ENCODE measurements at regions not wholly inside any gene's neighbourhood (a gene's known extent, or its start where the extent isn't known, plus 50 kb on each side); places are given as distances from the start of the nearest gene placed in this dataset.
"Not testable (repeated sequence)": the region's sequence is repeated elsewhere in the genome, so short reads cannot be mapped to it uniquely, and the experiment has no call there.

DNA sequence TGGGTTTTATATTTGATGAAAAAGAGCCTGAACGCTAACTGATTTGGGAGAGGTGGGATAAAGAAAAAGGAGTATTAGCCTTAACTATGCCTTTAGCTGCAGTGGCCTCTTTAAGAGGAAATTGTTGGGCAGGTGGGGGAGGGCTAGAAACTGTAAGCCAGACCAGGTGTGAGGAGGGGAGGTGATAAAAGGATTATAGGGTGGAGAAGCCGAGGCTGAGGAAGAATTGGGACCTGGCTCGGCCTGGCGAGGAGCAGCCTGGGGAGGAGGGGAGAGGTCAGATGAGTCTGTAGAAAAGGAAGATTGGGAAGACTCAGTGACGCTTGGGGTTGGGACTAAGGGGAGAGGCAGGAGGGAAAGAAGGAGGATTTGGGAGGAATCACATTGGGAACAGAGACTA is 52.6 kb upstream of the SERPINE2 start:
- TF ChIP-seq, protein P1, sequence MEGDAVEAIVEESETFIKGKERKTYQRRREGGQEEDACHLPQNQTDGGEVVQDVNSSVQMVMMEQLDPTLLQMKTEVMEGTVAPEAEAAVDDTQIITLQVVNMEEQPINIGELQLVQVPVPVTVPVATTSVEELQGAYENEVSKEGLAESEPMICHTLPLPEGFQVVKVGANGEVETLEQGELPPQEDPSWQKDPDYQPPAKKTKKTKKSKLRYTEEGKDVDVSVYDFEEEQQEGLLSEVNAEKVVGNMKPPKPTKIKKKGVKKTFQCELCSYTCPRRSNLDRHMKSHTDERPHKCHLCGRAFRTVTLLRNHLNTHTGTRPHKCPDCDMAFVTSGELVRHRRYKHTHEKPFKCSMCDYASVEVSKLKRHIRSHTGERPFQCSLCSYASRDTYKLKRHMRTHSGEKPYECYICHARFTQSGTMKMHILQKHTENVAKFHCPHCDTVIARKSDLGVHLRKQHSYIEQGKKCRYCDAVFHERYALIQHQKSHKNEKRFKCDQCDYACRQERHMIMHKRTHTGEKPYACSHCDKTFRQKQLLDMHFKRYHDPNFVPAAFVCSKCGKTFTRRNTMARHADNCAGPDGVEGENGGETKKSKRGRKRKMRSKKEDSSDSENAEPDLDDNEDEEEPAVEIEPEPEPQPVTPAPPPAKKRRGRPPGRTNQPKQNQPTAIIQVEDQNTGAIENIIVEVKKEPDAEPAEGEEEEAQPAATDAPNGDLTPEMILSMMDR (optimal IDR thresholded peaks at IDR 0.05 in 1 of 3, IDR thresholded peaks at IDR 0.05 in 1 of 3, conservative IDR thresholded peaks at IDR 0.05 in 1 of 3; ENCODE audit: extremely low read depth in 1 of 3, insufficient read depth in 2 of 3, low read length in 3 of 3): not testable (repeated sequence)
- TF ChIP-seq EZH2 (IDR thresholded peaks at IDR 0.05; ENCODE audit: low read length): not testable (repeated sequence)
